ENCODE measurements at regions not wholly inside any gene's neighbourhood (a gene's known extent, or its start where the extent isn't known, plus 50 kb on each side); places are given as distances from the start of the nearest gene placed in this dataset.

DNA sequence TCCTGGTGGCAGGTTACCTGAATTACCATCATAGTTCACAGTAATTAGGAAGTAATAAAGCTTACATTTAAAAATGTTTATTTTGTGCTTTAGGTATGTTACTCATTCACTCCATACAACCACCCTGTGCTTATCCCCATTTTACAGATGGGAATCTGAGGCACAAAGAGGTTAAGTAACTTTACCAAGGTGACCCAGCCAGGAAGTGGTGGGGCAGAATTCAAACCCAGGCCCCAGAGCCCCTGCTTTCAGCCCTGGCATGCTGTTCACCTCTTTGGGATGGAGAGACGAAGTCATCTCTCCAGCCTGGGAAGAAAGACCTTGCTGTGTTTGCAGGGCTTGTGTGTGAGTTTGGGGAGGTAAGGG, 285.6 kb upstream of the TPM1 start:
- no peak for DNase-seq

DNA sequence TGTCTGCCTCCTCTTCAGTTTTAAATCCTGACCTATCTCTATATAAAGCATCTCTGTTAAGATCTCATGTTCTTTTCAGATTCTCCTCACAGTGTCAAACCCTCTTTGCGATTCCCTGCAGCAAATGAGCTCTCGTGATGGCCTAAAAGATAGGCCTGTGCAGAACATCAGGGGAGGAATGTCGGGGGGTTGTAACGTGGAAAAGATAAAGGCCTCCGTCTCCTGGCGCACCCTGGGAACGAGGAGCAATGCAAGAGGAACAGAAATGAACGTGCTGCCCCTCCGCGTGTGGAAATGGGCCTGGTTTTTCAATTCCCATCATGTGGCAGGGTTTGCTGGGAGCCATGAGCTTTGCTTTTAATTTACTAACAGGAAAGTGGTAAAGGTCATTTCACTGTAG, 285.0 kb upstream of the TPM1 start:
- DNase-seq: no peak

DNA sequence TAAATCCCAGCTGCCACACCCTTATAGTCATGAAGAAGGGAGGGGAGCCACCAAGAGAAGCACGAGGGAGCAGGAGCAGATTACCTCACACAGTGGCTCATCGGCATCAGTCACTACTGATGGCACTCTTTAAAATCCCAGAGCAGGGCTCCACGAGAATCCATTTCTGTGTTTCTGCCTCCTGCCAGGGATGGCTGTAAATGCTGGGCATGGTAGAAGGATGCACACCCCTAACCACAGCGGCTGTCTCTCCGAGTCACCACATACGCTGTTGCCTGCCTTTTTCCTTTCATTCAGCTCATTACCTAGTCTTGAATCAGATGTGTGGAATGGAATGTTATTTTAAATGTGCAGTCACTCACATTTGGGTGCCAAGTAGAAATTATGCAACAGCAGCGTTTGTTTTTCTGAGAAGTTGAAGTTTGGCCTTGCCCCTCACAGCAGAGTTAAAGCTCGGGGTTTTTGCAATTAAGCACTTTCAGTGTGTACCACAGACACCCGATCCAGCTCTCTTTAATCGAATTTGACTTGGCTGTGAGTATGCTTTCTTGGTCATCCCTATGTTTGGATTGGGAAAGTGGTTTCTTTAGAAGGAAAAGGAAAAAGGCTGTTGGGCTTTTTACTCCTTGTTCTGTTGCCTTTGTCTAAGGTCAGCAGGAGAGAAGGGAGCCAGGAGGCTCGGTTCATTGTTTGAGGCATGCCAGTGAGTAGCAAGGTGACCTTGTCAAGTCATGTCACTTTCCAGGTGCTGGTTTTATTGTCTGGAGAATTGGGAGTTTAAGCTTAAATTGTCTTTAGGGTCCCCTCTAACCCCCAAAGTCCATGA, 284.2 kb upstream of the TPM1 start:
- DNase-seq: no peak

DNA sequence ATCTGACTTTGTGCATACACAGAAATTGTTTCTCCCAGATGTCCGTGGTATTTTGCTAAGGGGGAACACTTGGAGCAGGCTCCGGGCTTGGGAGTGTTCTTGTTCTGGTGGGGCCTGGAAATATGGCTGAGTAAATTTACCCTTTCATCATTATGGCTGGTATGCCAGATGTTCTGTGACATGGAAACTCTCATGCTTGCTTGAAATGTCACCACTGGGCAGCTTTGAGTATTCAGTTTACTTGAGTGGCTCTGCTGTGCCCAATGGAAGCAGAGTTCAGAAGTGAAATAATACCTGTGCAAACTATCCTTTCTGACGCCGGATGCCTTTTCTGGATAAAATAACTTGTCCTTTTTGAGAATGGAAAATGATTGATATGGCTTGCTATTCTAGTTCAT, 283.6 kb upstream of the TPM1 start:
- no peak for DNase-seq

DNA sequence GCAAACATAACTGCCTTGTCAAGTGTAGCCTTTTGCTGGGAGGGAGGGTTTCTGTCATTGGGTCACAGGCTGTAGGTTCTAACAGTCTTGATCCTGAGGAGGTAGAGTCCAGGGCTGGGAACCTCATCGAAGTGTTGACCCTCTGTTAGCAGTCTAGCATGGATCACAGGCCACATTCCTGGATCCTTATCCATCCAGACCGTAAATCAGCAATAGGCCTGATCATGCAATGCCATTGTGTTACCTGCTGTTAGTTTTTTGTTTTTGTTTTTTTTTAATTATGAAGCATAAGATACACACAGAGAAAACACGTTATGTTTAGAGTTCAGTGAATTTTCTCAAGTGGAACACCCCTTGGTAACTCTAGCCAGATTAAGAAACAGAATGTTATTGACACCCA, 282.0 kb upstream of the TPM1 start:
- DNase-seq: no peak

DNA sequence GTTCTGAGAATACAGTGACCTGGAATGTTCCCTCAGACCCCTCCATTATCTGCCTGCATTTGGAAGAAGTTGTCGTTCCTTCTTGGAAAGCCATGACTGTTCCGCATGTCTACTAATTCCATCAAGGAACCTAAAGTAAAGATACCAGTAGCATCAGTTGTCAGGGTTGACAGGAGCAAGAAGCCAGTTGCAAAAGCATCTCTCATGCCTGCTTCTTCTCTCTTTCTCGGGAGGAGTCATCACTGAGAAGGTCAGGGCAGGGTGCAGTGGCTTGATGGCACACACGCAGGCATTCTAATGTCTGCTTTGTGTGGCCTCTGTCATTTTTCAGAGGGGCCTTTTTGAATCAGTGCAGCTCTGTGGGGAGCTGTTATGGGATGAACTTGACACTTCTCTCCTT, 276.6 kb upstream of the TPM1 start:
- no peak for DNase-seq

DNA sequence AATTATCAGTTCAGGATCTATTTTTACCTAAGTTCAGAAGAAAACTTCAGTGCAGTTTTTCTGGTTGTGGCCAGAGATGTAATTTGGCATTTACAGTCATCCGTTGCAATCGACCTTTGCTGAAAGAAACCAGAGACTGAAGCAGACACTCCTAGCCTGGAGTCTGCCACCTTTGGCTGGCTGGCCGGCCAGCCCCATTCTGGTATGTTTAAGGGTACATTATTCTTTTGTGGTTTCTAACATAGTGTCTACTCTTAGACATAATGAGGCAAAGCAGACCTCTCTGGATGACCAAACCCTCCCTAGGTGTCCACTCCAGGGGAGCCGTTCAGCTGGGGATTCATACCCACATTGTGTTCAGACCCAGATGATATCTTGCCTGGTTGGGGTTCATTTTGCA, 275.9 kb upstream of the TPM1 start:
- no peak for DNase-seq

DNA sequence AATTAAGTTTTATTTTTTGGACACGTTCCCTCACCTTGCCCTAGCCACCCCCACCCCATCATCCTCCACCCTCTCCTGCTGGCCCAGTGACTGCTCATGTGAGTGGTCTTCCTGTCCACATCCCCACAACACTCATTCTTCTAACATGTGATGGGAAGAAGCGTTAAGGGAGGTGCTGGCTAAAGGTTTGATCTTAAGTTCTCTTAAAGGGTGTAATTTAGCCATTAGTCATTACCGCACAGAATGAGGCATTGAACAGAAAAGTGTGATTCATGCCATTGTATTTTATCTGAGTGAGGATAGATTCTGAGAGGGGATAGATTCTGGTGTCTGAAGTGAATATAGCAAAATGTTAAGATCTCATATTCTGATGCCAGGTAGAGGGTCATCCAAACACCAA, 272.9 kb upstream of the TPM1 start:
- no peak for DNase-seq

DNA sequence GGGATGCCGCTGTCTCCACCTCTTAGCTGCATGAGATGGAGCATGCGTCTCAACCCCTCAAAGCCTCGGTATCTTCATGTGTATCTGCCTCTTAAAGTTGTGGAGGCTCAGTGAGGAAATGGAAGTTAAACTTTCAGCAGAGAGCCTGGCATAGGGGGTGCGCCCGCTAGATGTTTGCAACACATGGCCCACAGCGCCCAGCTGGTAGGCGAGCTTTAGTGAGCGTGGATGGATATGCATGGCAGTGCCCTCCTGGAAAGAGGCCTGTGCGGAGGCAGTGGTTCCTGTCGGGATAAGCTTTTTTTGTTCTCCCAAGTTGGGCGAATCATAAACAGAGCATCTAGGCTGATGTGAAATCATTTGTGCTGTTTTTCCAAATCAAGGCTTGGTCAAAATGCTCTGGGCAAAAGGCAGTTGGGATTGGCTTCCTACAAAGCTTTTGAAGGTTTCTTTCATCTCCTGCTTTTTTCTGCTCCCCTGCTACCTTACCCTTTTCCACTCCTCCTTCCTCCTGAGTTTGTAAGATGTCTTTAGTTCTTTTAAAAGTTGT, 272.4 kb upstream of the TPM1 start:
- no peak for DNase-seq

DNA sequence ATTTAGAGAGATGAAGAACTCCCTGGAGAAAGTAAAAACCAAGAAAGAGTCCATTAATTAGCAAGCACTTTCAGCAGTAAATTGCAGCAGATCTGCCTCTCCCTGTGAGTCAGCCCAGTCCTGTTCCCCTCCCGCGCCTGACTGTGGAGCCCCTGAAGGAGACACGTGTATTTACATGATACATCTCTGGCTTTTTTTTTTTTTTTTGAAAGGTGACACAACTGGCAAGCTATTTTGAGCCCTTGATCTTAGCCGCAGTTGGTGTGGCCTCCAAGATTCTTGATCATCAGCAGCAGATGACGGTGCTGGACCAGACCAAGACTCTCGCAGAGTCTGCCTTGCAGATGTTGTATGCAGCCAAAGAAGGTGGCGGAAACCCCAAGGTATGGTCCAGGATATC, 271.8 kb upstream of the TPM1 start:
- no peak for DNase-seq

DNA sequence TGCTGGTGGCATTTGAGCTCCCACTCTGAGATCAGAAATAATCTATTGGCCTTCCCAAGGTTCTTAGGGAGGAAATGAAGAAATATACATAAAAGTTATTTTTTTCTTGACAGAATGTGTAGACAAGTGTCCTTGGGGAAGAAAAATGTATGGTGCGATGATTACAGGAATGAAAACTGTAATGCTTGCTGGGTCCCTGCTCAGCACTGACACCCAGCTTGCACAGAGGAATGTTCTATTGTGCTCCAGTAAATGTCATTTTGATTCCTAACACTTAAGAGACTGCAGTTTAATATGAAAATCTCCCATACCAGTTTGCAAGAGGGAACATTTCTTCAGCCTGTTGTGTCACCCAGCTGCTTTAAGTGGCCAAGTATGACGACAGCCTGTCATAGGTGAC, 271.3 kb upstream of the TPM1 start:
- DNase-seq: no peak

DNA sequence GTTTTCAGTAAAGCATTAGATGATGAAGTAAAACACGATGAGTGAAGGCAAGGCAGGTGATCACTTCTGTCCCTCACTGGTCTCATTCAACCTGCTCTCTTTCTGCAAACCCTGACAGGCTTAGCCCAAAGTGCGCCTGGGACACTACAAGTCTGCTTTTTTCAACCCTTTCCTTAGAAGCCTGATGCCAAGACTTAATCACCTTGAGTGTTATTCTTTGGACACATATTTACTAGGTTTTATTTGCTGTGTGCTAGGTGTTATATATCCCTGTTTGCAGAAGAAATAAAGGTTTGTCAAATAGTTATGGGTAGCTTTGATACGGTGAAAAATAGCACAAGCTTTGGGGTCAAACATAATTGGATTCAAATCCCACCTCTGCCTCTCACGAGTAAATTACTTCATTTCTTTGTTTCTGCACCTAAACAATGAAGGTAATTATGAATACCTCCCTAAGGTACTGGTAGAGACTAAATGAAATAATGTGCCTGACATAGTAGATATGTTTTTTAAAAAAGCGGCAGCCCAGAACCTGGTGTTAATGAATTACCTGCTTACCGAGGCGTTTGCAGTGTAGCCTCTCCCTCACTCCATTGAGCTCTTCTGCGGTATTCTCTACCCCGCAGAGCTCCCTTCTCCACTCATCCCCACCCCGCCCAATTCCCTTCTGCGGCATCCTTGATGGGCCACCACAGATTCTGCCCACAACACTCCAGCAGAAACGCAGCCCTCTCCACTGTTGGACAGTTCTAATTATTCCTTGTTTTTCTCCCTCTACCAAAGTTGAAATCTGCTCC, 269.0 kb upstream of the TPM1 start:
- no peak for DNase-seq

DNA sequence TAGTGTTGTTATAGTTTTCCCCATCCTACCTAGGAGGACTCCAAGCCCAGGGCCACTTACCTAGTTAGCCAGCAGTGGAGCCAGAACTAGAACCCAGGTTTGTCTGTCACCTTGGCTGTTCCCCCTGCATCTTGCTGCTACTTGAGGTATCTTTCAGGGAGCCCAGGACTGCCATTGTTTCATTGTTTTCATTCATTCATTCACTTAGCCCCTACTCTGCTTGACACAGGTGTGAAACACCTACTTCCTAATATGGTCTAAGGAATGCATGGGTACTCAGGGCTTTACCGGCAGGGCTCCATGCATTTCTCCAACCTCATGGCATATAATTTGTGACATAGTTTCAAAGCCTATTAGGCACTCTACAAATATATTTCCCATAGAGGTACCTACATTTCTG, 266.6 kb upstream of the TPM1 start:
- no peak for DNase-seq

DNA sequence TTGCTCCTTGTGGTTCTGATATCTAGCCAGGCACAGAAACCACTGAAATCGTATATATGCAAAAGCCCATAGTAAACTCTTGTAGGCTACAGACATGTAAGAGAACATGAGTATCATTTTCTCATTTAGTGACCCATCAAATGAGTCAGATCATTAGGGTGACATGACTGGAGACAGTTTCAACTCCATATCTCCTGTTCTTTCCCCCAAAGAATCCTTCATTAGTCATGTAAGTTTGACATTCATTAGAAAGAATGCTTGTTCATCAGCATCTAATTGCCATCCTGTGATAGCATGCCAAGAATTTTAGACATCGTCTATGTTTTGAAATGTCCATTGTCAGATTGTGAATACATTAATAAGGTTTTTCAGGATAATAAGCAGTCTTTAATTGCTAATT, 264.9 kb upstream of the TPM1 start:
- DNase-seq: no peak

DNA sequence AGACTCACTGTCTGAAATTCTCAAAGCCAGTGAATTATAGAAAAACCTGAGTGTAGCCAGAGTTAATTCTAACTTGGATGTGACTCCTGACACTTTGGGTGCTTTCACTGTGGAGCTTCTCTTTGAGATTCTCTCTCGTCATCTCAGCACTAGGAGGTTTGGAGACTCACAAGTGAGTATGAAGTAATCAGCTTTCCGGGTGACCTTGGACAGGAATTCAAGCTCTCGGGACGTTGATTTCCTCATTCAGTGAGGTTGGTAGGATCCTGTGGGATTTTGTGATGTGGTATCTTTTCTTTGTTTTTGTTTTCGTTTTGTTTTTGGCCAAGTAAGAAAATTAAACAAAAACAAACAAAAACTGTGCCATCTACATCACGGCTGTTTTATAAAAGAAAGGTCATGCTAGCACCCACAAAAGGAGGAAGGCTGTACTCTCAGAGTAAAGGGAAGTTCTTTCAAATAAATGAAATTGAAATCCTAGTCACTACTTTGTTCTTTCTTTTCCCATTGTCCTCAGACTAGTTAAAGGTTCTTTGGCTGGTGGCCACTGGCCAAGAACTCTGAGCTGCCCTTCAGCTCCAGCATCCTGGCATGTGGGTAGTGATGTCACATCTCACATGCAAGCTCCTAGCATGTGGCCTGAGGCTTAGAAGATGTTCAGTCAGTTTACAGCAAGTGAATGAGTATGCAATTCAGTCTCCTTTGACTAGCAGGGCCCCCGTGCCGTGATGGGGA, 263.3 kb upstream of the TPM1 start:
- DNase-seq: no peak

DNA sequence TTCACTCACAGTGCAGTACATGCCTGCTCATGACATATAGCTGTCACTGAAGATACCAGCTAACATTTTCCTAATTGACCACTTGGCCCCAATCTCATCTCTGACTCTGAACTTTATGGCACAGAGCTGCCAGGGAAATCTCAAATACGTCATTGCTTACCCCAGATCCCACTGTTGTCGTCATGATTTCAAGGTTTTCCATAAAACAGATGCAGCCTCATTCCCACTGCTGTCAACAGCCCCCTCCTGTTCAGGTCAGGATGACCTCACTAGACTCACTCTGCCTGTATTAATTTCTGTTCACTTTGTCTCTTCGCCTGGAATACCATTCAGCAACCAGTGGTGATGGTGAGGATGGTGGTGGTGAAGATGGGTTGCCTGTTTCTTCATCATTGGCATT, 262.6 kb upstream of the TPM1 start:
- no peak for DNase-seq

DNA sequence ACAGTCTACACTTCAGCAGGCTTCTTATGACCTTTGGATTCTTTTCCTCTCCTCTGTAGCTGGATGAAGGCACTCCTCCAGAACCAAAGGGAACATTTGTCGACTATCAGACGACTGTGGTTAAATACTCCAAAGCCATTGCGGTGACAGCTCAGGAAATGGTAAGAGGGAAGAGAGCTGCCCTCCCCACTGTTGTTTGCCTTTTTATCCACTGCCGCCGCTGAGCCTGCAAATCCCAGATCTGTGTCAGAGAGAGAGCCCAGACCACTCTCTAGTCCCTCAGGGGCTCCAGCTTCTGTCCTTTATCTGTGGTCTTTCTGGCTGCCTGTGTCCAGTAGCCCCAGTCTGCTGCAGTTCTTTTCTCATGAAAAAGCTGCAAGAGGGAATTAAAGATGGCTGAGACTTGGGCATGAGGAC, 261.5 kb upstream of the TPM1 start:
- DNase-seq: no peak

DNA sequence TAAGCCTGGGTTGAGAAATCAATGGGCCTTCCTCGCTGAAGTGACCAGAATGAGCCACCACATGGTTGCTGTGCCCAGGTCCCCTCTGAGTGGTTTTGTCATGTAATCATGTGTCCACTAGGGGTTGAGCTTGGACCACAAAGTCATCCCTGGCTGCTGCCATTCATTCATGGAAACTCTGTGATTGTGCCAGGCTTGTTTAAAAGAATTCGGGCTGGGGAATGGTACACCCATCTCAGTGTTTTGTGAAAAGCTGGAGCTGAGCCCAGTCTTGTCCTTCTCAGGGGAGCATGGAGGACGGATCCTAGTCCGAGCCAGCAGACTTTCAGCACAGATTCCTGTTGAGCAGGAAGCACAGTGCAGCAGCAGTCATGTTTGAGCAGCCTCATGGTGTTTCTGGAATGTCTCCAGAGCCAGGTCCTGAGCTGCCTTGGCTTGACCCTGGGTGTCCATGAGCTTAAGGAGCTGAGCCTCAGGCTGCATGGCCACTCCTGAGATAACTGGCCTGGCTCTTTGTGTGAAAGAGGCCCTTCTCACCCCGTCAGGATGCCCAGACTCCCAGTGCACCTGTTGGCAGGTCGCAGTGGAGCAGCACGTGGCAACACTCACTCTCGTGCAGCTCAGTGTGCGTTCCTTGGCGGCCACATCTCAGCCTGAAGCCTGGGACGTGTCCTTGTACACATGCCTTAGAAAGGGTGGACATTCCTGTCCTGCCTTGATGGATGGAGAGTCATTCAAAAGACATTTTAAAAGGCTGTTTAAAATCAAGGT, 260.3 kb upstream of the TPM1 start:
- DNase-seq: no peak

DNA sequence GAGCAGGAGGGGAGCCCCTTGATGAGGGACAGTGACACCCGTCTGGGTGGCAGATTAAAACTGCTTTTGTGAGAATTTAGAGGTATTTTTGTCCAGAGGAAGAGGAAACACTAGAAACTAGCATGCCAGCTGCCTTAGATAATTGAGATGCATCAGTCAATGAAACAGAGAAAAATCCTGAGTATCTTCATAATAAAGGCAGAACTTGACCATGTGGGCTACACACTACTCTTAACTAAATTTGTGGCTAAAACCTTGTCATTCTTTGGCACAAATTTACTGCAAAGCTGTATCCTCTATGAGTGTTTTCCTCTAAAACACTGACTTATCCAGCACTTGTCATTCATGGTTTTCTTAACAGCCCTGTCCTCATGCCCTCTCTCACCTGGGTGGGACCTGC, 259.7 kb upstream of the TPM1 start:
- no peak for DNase-seq

DNA sequence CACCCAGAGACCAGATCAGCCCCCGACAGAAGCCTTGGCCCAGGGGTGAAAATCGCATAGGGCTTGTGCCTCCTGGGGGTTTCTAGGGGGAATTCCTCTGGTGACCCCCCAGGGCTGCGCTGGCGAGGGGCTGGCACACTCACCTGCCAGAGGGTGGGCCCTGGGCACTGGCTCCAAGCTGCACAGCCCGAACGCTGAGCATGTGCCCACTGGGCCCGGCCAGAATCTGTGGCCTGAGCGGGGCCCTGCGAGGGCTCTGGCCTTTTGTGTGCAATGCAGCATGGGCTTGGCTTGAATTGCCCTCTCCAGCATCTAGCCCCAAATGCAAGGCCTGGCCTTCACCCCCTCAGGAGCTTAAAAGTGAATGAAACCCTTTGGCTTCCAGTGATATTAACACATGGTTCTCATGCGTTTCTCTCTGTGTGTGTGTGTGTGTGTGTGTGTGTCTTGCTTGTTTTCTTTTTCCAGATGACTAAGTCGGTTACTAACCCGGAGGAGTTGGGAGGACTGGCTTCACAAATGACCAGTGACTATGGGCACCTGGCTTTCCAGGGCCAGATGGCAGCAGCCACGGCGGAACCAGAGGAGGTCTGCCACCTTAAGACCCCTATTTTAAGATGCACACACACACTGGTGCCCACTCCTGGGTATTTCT, 259.1 kb upstream of the TPM1 start:
- DNase-seq: no peak

DNA sequence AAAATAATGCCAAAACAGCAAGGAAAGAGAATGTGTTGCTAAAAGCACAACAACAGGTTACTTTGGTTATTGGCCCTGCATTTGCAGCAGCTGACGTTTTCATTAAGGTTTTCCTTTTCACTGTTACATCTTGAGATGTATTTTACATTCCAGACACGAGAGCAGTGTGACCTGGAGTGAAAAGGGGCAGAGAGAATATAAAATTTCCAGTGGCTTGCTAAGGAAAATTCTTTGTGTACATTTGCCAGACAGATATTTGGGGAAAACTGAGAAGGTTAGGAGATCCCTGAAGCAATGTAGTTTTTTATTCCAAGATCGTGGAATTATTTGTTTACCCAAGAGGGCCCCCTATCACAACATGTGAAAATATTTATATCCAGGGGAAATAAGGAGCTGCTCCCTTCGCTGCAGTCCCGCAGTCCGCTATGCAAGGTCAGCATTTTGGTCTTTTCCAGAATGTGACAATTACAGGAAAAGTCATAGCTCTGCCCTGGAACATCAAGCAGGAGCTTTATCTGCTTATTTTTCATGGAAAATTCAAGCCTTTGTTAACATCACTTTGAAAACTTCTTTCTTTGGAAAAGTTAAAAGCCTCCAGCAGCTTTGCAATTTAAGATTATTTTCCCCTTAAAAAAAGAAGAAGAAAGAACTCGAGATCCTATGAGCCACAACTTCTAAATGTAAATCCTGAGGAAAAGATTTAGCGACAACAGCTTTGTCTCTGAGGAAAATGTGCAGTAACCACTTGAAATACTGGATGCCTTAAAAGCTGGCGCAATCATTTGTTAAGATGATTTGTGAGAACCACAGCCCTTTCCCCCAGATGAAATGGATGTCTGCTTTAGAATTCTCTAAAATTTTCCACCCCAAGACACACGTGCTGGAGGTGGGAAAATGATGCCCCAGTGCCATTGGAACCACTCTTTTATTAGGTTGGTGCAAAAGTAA, 256.4 kb upstream of the TPM1 start:
- DNase-seq: no peak

Measured in CD4-positive, alpha-beta T cell treated with Interleukin-6 for 4 hours (primary cell).